H1 (cell line): ENCODE measurements at regions not wholly inside any gene's neighbourhood (a gene's known extent, or its start where the extent isn't known, plus 50 kb on each side); places are given as distances from the start of the nearest gene placed in this dataset.

Source experiments
- CBX5 ChIP-seq: fragments of 300-800, 300-1000 bp; sonication (generic); IDR thresholded peaks from 2 replicates; pipeline ENCODE4 v1.7.1; 2016; ENCODE audit warnings: antibody characterized with exemption, low read length, low read depth
- CBX8 ChIP-seq: fragments of 300-800, 300-1000 bp; sonication (generic); IDR thresholded peaks from 2 replicates; pipeline ENCODE4 v1.7.1; 2016; ENCODE audit warnings: low read depth, low read length, borderline replicate concordance
- GABPA ChIP-seq: IDR thresholded peaks from 2 replicates; pipeline ENCODE4 v1.6.1; 2011; ENCODE audit warnings: mild to moderate bottlenecking, low read length, moderate library complexity, borderline replicate concordance; ENCODE audit not compliant: insufficient read depth
- GTF2F1 ChIP-seq: IDR thresholded peaks from 2 replicates; pipeline ENCODE4 v1.6.1; 2012; ENCODE audit warnings: low read depth, low read length, improper control_type of control experiment, borderline replicate concordance
- KDM5A ChIP-seq: fragments of 200-600 bp; IDR thresholded peaks from 2 replicates; pipeline ENCODE4 v1.7.1; 2012; ENCODE audit warnings: mild to moderate bottlenecking, low read length, inconsistent platforms, mixed read lengths
- SP4 ChIP-seq: IDR thresholded peaks from 2 replicates; pipeline ENCODE4 v1.6.1; 2012; ENCODE audit warnings: low read length, inconsistent platforms
- SRF ChIP-seq: IDR thresholded peaks from 2 replicates; pipeline ENCODE4 v1.6.1; 2011; ENCODE audit warnings: mild to moderate bottlenecking, low read depth, low read length, moderate library complexity

- no peak for TF ChIP-seq GTF2F1
- TF ChIP-seq CBX5 = no peak
- no peak for TF ChIP-seq GABPA
- TF ChIP-seq SRF = no peak
- TF ChIP-seq KDM5A = no peak
- TF ChIP-seq CBX8 = no peak
- no peak for TF ChIP-seq SP4
These were observed 83.2 kb upstream of the CHST15 start (continued) for GRCh38 chr10:124176349-124177179.
